Right hindlimb (tissue), 1 donor: ENCODE measurements at regions not wholly inside any gene's neighbourhood (a gene's known extent, or its start where the extent isn't known, plus 50 kb on each side); places are given as distances from the start of the nearest gene placed in this dataset.
"Not testable (repeated sequence)": the region's sequence is repeated elsewhere in the genome, so short reads cannot be mapped to it uniquely, and the experiment has no call there.

ENCODE experiments used
- DNase-seq: peaks from one replicate; pipeline ENCODE4 v3.0.0-alpha.2; 2018

DNA sequence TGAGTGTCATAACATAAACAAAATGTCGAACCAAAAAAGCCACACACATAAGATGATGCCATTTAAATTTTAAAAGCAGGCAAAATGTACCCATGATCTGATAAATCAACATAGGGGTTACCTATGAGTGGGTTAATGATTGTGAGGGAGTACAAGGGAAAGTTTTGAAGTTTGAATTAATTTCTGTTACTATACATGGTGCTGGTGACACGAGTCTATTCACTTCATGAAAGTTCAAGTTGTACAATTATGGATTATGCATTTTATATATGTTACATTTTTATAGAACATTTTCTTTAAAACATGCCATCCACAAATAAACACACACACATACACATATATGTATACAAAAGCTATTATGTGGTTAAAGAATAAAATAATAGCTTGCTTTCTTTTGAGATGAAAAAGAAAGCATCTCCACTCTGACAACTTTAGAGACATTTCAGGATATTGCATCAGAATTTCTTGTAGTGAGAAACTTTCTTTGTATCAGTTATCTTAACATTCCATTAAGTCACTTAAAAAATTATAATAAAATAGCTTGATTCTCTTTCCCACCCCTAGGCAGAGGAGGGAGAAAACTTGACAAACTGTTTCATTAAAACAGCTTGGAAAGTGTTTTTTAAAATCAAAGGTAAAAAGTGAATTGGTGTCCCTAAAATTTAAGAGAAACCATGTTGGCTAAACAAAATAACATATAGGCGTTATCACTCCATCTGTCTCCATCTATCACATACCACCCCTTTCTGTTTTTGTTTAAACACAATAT is 891.8 kb upstream of the NDST4 start:
- DNase-seq = no peak

- no peak for DNase-seq
Measured at GRCh38 chr4:116001291-116001690, 887.9 kb upstream of the NDST4 start.

- no peak for DNase-seq
Measured at GRCh38 chr4:115986573-115986972, 873.2 kb upstream of the NDST4 start.

- DNase-seq = not testable (repeated sequence)
Measured at GRCh38 chr4:115975421-115976001, 862.1 kb upstream of the NDST4 start.

GRCh38 chr4:115973768-115974167 is 860.3 kb upstream of the NDST4 start:
- DNase-seq = no peak

GRCh38 chr4:115972967-115973366 is 859.5 kb upstream of the NDST4 start:
- no peak for DNase-seq

DNA sequence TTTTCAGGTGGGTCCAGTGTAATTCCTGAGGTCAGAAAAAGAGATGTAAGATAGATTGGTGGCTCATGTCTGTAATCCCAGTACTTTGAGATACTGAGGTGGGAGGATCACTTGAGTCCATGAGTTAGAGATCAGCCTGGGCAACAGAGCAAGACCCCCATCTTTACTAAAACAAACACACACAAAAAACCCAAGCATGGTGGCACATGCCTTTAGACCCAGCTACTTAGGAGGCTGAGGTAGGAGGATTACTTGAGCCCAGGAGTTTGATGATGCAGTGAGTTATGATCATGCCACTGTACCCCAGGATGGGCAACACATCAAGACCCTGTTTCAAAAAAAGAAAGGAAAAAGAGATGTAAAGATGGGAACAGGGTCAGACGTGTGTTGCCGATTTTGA is 857.4 kb upstream of the NDST4 start:
- no peak for DNase-seq

DNA sequence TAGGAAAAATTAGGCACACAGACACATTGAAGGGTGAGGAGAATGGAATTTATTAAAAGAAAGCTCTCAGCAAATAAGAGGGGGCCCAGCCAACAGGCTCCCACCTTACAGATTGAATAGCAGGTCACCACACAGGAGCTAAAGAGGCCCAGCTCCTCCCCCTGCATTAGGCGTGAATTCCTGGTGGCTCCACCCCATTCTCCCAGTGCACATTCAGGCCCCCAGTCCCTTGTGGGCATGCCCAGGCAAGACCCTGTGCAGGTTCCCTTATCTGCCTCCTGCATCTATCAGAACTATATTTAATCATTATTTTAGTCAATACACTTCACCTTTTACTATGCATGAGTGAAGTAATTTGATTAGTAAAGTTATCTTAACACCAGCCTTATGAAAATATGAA is 856.3 kb upstream of the NDST4 start:
- no peak for DNase-seq

DNA sequence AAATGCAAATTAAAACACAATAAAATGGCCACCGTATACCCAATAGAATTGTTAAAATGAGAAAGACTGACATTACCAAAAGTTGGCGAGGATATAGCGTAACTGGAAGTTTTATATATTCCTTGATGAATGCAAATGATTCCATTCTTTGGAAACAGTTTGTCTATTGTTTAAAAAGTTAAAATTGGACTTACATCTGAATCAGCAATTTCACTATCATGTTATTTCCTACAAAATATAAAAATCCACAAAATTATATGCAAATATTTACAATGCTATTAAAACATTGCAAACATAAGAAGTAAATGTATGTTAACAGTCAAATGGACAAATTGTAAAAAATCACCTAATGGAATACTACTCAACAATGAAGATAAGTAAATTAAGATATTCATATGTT is 852.2 kb upstream of the NDST4 start:
- no peak for DNase-seq

DNA sequence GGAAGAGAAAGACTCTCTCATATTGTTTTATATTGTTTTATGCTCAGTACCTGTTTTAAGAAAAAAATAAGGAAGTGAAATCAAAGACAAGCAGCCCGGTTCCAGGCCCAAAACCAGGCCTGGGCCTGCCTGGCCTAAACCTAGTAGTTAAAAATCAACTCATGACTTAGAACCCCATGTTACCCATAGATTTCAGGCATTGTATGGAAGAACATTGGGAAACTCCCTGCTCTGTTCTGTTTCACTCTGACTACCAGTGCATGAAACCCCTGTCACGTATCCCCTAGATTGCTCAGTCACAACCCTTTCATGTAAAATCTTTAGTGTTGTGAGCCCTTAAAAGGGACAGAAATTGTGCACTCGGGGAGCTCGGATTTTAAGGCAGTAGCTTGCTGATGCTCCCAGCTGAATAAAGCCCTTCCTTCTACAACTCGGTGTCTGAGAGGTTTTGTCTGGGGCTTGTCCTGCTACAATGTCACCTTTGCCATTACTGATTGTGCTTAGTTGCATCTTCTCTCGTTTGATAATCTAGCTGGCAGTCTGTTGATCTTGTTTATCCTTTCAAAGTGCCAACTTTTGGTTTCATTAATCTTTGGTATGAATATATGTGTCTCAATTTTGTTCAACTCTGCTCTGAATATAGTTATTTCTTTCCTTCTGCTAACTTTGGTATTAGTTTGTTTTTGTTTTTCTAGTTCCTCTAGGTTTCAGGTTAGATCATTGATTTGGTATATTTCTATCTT is 842.8 kb upstream of the NDST4 start:
- not testable (repeated sequence) for DNase-seq

- no peak for DNase-seq
Measured at GRCh38 chr4:115950806-115951205, 837.4 kb upstream of the NDST4 start.

DNA sequence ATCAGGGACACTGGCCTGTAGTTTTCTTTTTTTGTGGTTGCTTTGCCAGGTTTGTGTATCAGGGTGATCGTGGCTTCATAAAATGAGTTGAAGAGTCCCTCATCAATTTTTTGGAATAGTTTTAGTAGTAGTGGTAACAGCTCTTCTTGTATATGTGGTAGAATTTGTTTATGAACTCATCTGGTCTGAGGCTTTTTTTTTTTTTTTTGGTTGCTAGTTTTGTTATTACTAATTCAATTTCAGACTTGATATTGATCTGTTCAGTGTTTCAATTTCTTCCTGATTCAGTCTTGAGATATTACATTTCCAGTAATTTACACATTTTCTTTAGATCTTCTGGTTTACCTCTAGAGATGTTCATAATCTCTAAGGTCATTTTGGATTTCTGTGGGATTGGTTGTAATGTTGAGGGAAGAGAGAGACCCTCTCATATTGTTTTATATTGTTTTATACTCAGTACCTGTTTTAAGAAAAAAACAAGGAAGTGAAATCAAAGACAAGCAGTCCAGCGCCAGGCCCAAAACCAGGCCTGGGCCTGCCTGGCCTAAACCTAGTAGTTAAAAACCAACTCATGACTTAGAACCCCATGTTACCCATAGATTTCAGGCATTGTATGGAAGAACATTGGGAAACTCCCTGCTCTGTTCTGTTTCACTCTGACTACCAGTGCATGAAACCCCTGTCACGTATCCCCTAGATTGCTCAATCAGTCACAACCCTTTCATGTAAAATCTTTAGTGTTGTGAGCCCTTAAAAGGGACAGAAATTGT is 836.7 kb upstream of the NDST4 start:
- DNase-seq = not testable (repeated sequence)

GRCh38 chr4:115945026-115945425 is 831.6 kb upstream of the NDST4 start:
- no peak for DNase-seq

- DNase-seq = no peak
Measured at GRCh38 chr4:115944146-115944905, 830.9 kb upstream of the NDST4 start.

DNA sequence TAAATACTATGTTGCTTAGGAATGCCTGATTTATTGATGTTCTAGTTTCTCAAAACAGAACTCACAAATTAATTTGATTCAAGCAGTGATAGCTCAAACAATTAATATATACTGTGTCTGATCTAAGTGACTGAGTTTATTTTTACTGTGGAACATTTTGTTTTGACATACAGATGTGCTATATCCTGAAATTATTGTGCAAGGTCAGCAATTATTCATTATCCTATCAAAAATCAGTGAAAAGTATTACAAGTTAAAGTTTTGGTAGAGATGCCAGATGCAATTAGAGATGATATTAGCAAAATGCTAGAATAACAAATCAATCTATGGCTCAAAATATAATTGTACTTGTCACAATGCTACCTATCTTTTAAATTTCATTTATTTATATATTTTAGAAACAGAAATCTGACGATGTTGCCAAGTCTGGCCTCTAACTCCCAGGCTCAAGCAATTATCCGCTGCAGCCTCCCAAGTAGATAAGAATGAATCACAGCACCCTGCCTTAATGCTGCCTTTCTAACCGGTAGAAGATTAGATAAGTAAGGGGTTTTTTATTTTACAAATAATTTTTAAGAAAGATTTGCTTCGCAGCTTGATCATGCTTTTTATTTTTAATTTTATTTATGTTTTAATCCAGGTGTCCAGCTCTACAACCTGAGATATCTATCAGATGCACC is 825.5 kb upstream of the NDST4 start:
- no peak for DNase-seq

GRCh38 chr4:115929373-115929772 is 816.0 kb upstream of the NDST4 start:
- DNase-seq = no peak

GRCh38 chr4:115927382-115927781 is 814.0 kb upstream of the NDST4 start:
- no peak for DNase-seq

DNA sequence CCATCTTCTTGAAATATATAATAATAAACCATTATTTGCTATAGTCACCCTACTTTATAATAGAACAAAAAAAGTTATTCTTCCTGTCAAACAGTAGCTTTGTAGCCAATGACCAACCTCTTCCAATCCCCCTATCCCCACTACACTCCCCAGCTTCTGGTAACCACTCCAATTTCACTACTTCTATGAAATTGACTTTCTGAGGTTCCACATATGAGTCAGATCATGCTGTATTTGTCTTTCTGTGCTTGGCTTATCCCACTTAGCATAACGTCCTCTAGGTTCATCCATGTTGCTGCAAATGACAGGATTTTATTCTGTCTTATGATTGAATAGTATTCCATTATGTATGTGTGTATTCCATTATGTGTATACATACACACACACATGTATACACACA is 809.7 kb upstream of the NDST4 start:
- DNase-seq = no peak

GRCh38 chr4:115920637-115921036 is 807.2 kb upstream of the NDST4 start:
- no peak for DNase-seq

DNA sequence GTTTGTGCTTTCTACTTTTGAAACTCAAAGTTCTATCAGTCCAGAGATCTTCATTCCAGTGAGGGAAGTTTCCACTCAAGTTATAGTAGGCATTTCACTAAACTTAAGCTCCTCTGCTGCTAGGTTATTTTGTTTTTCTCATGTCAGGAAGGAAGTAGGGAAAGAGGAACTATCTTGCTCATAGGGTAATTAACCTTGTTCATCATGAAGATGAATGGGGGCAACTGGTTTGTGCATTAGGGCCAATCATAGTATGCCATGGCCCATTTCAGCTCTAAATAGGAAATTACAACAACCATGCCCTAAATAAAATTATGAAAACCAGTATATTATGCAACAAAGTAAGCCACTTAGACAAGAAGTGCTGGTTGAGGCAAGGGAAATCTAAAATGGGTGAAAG is 804.7 kb upstream of the NDST4 start:
- no peak for DNase-seq

DNA sequence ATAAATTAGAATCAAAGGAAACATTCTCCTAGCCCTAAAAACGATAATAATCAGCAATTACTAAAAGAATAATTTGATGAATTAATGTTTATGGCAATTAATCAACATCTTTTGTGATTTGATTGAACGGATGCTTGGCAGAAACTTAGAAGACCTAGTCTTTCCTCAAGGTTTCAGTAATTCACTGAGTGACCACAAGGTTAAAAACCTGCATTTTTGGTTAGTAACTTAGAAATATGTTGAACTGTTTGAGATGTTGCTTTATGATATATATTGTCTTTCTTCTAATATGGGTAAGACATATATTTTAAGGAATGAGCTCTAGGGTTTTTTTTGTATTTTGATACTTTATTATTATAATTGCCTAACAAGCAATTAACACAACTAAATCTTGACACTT is 793.0 kb upstream of the NDST4 start:
- no peak for DNase-seq

DNA sequence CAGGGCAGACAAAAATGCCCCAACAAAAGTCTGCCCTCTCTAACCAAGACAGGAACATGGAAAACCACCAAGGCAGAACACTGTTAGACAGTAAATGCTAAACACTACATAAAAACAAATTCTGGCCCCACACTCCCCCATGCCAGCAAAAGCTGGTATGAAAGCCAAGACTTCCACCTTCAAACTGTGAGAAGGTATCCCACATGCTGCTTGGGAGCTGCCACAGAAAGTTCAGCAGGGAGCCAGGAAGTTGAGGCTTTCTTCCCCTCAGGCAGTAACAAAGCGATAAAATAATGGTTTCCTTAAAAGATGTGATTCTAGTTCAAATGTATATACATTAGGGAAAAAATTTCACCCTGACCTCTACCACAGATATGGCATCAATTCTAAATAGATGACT is 770.4 kb upstream of the NDST4 start:
- DNase-seq = no peak
